GM12892 (cell line): ENCODE measurements at regions not wholly inside any gene's neighbourhood (a gene's known extent, or its start where the extent isn't known, plus 50 kb on each side); places are given as distances from the start of the nearest gene placed in this dataset.

ENCODE experiments used
- POLR2A ChIP-seq: IDR thresholded peaks from 2 replicates; pipeline ENCODE4 v1.6.1; 2011; ENCODE audit warnings: low read depth, low read length, control low read depth
- POLR2AphosphoS5 ChIP-seq: IDR thresholded peaks from 2 replicates; pipeline ENCODE4 v1.6.1; 2011; ENCODE audit warnings: low read depth, low read length, control low read depth
- TAF1 ChIP-seq: IDR thresholded peaks from 2 replicates; pipeline ENCODE4 v1.6.1; 2011; ENCODE audit warnings: low read depth, mild to moderate bottlenecking, control low read depth, low read length, borderline replicate concordance

- TF ChIP-seq POLR2AphosphoS5 = no peak
- TF ChIP-seq TAF1 = no peak
- TF ChIP-seq POLR2A = no peak
Measured at GRCh38 chr11:15776366-15776765, 580.0 kb downstream of the SOX6 start.
